Ovary (tissue), 7 donors: ENCODE measurements at regions not wholly inside any gene's neighbourhood (a gene's known extent, or its start where the extent isn't known, plus 50 kb on each side); places are given as distances from the start of the nearest gene placed in this dataset.
"Not testable (repeated sequence)": the region's sequence is repeated elsewhere in the genome, so short reads cannot be mapped to it uniquely, and the experiment has no call there.

Source experiments
- DNase-seq, 5 donors: peaks; one replicate each; pipeline ENCODE4 v3.0.0-alpha.2; 2019 to 2020
- H3K27ac ChIP-seq, 2 donors: fragments of 200-600 bp; one replicate each; pipeline versions ENCODE4 v1.5.1 to v1.8.0; 2019 to 2022
- H3K27me3 ChIP-seq: fragments of 200-600 bp; one replicate; pipeline ENCODE4 v1.8.0; 2022
- H3K36me3 ChIP-seq: fragments of 200-600 bp; sonication (generic); one replicate; pipeline ENCODE4 v1.5.1; 2019
- H3K4me1 ChIP-seq: one replicate; pipeline ENCODE4 v1.8.1; 2013; ENCODE audit warnings: mild to moderate bottlenecking, moderate library complexity; ENCODE audit not compliant: insufficient read depth
- H3K4me3 ChIP-seq: fragments of 200-600 bp; sonication (generic); one replicate; pipeline ENCODE4 v1.5.1; 2017
- H3K9me3 ChIP-seq, 2 donors: fragments of 200-600 bp in 1 of 2; sonication (generic) in 1 of 2; one replicate each; pipeline versions ENCODE4 v1.5.1 to v1.8.1; 2013 to 2019; ENCODE audit warnings: mild to moderate bottlenecking in 1 of 2, moderate library complexity in 1 of 2
- CTCF ChIP-seq, 3 donors: fragments of 450-650 bp in 2 of 3; fragments of 200-600 bp in 1 of 3; IDR thresholded peaks; one replicate each; pipeline versions ENCODE4 v1.5.1 to v1.8.0; 2016 to 2022; ENCODE audit warnings: antibody characterized with exemption in 3 of 3, mild to moderate bottlenecking in 1 of 3
- EP300 ChIP-seq: sonication (generic); formaldehyde crosslinking; IDR thresholded peaks from one replicate; pipeline ENCODE4 v1.6.1; 2017; ENCODE audit warnings: antibody characterized with exemption
- POLR2A ChIP-seq: fragments of 450-650 bp; IDR thresholded peaks from one replicate; pipeline ENCODE4 v1.6.1; 2017; ENCODE audit warnings: antibody characterized with exemption, mild to moderate bottlenecking, moderate library complexity
- WGBS, 3 donors: extraction: QIAGEN DNeasy Blood & Tissue Kit in 1 of 3; methylation state at CpG; one replicate each; pipeline versions ENCODE4 v1.1.5 to v1.1.7; 2013 to 2017; 5-methylcytosine and 5-hydroxymethylcytosine counted together
- intact Hi-C, 4 donors: fragments of 100-400 bp; cut with DNase I; formaldehyde crosslinking; loops; one replicate each; pipeline versions ENCODE4 v1.11.0 to v1.15.1; 2022 to 2023
- donor health status: DM: no; HTN: no; CAD: no; lungs with moderate emphysema.
- donor health status: DM: no; HTN: no; CAD: no.
- donor health status: Bipolar disorder and iron deficiency.
- donor health status: DM: no; HTN: no; CAD: no.
- donor health status: DM: yes; HTN: yes; CAD: no.

GRCh38 chr1:245000872-245001188 lies 136.5 kb upstream of the HNRNPU start:
- no peak for TF ChIP-seq POLR2A
- no peak overlapping the region for H3K4me3 ChIP-seq
- H3K4me1 ChIP-seq, result no peaks in the 10 kb centered on the region
- no peaks in the 10 kb centered on the region for H3K27me3 ChIP-seq
- no peaks in the 10 kb centered on the region for H3K9me3 ChIP-seq
- H3K36me3 ChIP-seq, result no peaks in the 10 kb centered on the region
- no peak for DNase-seq
- H3K27ac ChIP-seq, result no peak overlapping the region
- intact Hi-C loops, result no loop called here

- DNase-seq, H3K4me3 ChIP-seq, H3K36me3 ChIP-seq, H3K4me1 ChIP-seq, H3K27me3 ChIP-seq, H3K27ac ChIP-seq, H3K9me3 ChIP-seq, intact Hi-C loops: not testable (repeated sequence)
- WGBS, 3 donors, result 93 to 98% (median 96%) methylated on average over 3 of the region's 3 CpGs
Measured at GRCh38 chr1:244999644-245000043, 135.3 kb upstream of the HNRNPU start.

- intact Hi-C loops, result no loop called here
- H3K9me3 ChIP-seq, result no peaks in the 10 kb centered on the region
- no peak overlapping the region for H3K27ac ChIP-seq
- DNase-seq, result no peak
- TF ChIP-seq EP300 (no peak), CTCF (IDR thresholded peaks at IDR 0.05) (no peak), POLR2A (no peak)
- no peaks in the 10 kb centered on the region for H3K4me1 ChIP-seq
- H3K36me3 ChIP-seq, result no peaks in the 10 kb centered on the region
- H3K4me3 ChIP-seq, result no peak overlapping the region
- no peaks in the 10 kb centered on the region for H3K27me3 ChIP-seq
- WGBS, 3 donors, result 89 to 92% (median 90%) methylated on average over 1 of the region's 1 CpG
Measured at GRCh38 chr1:244998717-244999346, 134.5 kb upstream of the HNRNPU start.

DNA sequence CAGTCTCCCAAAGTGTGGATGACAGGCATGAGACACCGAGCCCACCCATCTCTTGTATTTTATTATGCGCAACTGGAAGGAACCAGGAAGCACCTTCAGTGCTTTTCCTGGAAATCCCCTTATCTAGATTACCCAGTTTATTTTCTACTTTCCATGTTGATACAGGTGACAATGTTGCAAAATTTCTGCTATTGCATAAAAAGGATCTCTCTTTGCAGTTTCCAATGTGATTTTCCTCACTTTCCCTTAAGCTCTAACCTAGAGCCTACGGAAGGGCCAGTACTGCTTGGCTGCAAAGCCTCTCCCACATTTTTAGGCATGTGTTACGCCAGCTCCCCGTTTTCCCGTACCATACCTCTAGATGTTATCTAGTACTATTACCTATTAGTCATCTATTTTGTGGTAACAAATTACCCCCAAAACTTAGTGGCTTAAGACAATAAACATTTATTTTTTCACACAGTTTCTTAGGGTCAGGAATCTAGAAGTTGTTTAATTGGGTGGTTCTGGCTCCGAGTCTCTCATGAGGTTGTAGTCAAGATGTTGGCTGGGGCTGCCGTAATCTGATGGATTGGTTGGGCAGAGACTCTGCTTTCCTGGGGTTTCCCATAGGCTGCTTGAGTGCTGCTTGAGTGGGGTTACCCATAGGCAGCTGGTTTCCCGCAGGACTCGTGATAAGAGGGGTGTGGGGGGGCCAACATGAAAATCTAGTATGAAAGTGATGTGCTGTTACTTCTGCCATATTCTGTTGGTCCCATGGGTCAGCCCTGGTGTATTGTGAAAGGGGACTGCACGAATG lies 131.5 kb upstream of the HNRNPU start:
- WGBS, 3 donors, result 96 to 97% (median 97%) methylated on average over 11 of the region's 11 CpGs

GRCh38 chr1:244992833-244993232 lies 128.5 kb upstream of the HNRNPU start:
- DNase-seq, result no peak
- intact Hi-C loops, result no loop called here
- 0 to 58% (median 0%) methylated on average over 1 of the region's 1 CpG for WGBS, 3 donors
- Histone ChIP-seq H3K27ac (no peak overlapping the region), H3K36me3 (no peaks in the 10 kb centered on the region), H3K4me3 (no peak overlapping the region), H3K9me3 (no peaks in the 10 kb centered on the region), H3K27me3 (no peaks in the 10 kb centered on the region), H3K4me1 (no peaks in the 10 kb centered on the region)
- no peak for TF ChIP-seq POLR2A
- no peak for TF ChIP-seq EP300
- no peak for TF ChIP-seq CTCF (IDR thresholded peaks at IDR 0.05)

More for the DNA sequence above, 131.5 kb upstream of the HNRNPU start:
- Histone ChIP-seq H3K27ac (no peak overlapping the region), H3K36me3 (no peaks in the 10 kb centered on the region), H3K4me1 (no peaks in the 10 kb centered on the region), H3K27me3 (no peaks in the 10 kb centered on the region), H3K9me3 (no peaks in the 10 kb centered on the region), H3K4me3 (no peak overlapping the region)
- intact Hi-C loops, result no loop called here
- no peak for DNase-seq
- no peak for TF ChIP-seq CTCF (IDR thresholded peaks at IDR 0.05)
- no peak for TF ChIP-seq POLR2A
- no peak for TF ChIP-seq EP300
